PC-3 (cell line): ENCODE measurements at regions not wholly inside any gene's neighbourhood (a gene's known extent, or its start where the extent isn't known, plus 50 kb on each side); places are given as distances from the start of the nearest gene placed in this dataset.

Source experiments
- ATAC-seq: fragments of 200-7000 bp; cut with Tn5 transposase; 2 replicates; pipeline ENCODE4 v1.9.1; 2020; ENCODE audit warnings: mild to moderate bottlenecking, moderate library complexity
- BruUV-seq: library from RNA; stranded (reverse); fragments of 400-500 nt; replicated peaks from 2 replicates; lab custom pipeline; 2021; lab: Mats Ljungman, UMichigan
- CTCF ChIA-PET: fragments of 300-600 bp; sonication (Branson Sonifier 250); formaldehyde crosslinking; loops from one replicate; lab custom pipeline; 2022; ENCODE audit warnings: antibody characterized with exemption; lab: Charles Lee
- POLR2A ChIA-PET: fragments of 300-600 bp; sonication (Branson Sonifier 250); formaldehyde crosslinking; loops from one replicate; lab custom pipeline; 2022; ENCODE audit warnings: antibody characterized with exemption; ENCODE audit not compliant: unreplicated experiment; lab: Charles Lee
- DNase-seq: peaks from one replicate; pipeline ENCODE4 v3.0.0-alpha.2; 2015
- H2AFZ ChIP-seq: fragments of 300-600 bp; sonication (generic); 2 replicates; pipeline ENCODE4 v1.6.0; 2016; ENCODE audit warnings: antibody characterized with exemption, low read length
- H3F3A ChIP-seq: fragments of 300-600 bp; sonication (generic); one replicate; pipeline ENCODE4 v1.6.0; 2017; ENCODE audit warnings: antibody characterized with exemption, low read length, control low read depth, mild to moderate bottlenecking; ENCODE audit not compliant: unreplicated experiment
- H3K27ac ChIP-seq: fragments of 300-600 bp; sonication (generic); 2 replicates; pipeline ENCODE4 v1.5.1; 2016; ENCODE audit warnings: mild to moderate bottlenecking, low read length
- H3K27me3 ChIP-seq: fragments of 300-600 bp; sonication (generic); 2 replicates; pipeline ENCODE4 v1.6.1; 2016; ENCODE audit warnings: low read length, mixed read lengths
- H3K36me3 ChIP-seq: fragments of 300-600 bp; sonication (generic); 2 replicates; pipeline ENCODE4 v1.6.1; 2016; ENCODE audit warnings: low read depth, mixed run types, low read length, mixed read lengths
- H3K4me1 ChIP-seq: fragments of 300-600 bp; sonication (generic); 2 replicates; pipeline ENCODE4 v1.5.1; 2016; ENCODE audit warnings: low read length; ENCODE audit not compliant: insufficient read depth
- H3K4me2 ChIP-seq: fragments of 300-600 bp; sonication (generic); 2 replicates; pipeline ENCODE4 v1.6.0; 2016; ENCODE audit warnings: low read length
- H3K4me3 ChIP-seq: fragments of 300-600 bp; sonication (generic); 2 replicates; pipeline ENCODE4 v1.5.1; 2016; ENCODE audit warnings: mild to moderate bottlenecking, low read length, mixed read lengths
- H3K79me2 ChIP-seq: fragments of 300-600 bp; sonication (generic); 2 replicates; pipeline ENCODE4 v1.6.1; 2017; ENCODE audit warnings: low read length, mixed read lengths
- H3K9ac ChIP-seq: fragments of 300-600 bp; sonication (generic); 2 replicates; pipeline ENCODE4 v1.6.0; 2016; ENCODE audit warnings: mild to moderate bottlenecking, low read length
- H3K9me2 ChIP-seq: fragments of 300-600 bp; sonication (generic); replicated peaks from 2 replicates; pipeline ENCODE4 v1.6.1; 2016; ENCODE audit warnings: mixed run types, low read length, mixed read lengths
- H3K9me3 ChIP-seq: fragments of 300-600 bp; sonication (generic); 2 replicates; pipeline ENCODE4 v1.6.1; 2016; ENCODE audit warnings: low read length, mixed read lengths
- H4K20me1 ChIP-seq: fragments of 300-600 bp; sonication (generic); 2 replicates; pipeline ENCODE4 v1.6.1; 2016; ENCODE audit warnings: low read length, mixed read lengths
- CTCF ChIP-seq: fragments of 300-600 bp; sonication (generic); conservative IDR thresholded peaks from 2 replicates; pipeline ENCODE4 v1.5.1; 2017; ENCODE audit warnings: antibody characterized with exemption, low read depth, mild to moderate bottlenecking, low read length
- EZH2 ChIP-seq: fragments of 300-600 bp; sonication (generic); IDR thresholded peaks from one replicate; pipeline ENCODE4 v1.6.1; 2017; ENCODE audit warnings: antibody characterized with exemption, mild to moderate bottlenecking, low read length; ENCODE audit not compliant: unreplicated experiment
- EZH2phosphoT487 ChIP-seq: fragments of 300-600 bp; sonication (generic); IDR thresholded peaks from 2 replicates; pipeline ENCODE4 v1.6.1; 2018; ENCODE audit warnings: mild to moderate bottlenecking, antibody characterized with exemption, low read length, borderline replicate concordance
- intact Hi-C: fragments of 100-400 bp; cut with micrococcal nuclease; formaldehyde crosslinking; loops from 2 replicates; pipeline ENCODE4 v1.9.0; 2023

- no peaks in the 10 kb centered on the region for H3K9me3 ChIP-seq
- intact Hi-C loops, result no loop called here
- no peak overlapping the region for H2AFZ ChIP-seq
- ChIA-PET POLR2A (no interaction called here), CTCF (no interaction called here)
- H3K4me1 ChIP-seq, result no peaks in the 10 kb centered on the region
- H3K27ac ChIP-seq, result no peak overlapping the region
- ATAC-seq (no peak), DNase-seq (no peak)
- H3K27me3 ChIP-seq, result peaks cover 71% of the 10 kb centered on the region
- H3K79me2 ChIP-seq, result no peaks in the 10 kb centered on the region
- TF ChIP-seq EZH2phosphoT487, result no peak
- TF ChIP-seq EZH2, result no peak
- no peak for TF ChIP-seq CTCF
- no TSS peak for BruUV-seq
- no peak overlapping the region for H3K4me3 ChIP-seq
- H3F3A ChIP-seq, result no peaks in the 10 kb centered on the region
- H4K20me1 ChIP-seq, result no peaks in the 10 kb centered on the region
- H3K4me2 ChIP-seq, result no peak overlapping the region
- H3K9ac ChIP-seq, result no peak overlapping the region
- no peaks in the 10 kb centered on the region for H3K9me2 ChIP-seq
- H3K36me3 ChIP-seq, result no peaks in the 10 kb centered on the region
These were observed 163.8 kb upstream of the RGMA start for GRCh38 chr15:93252780-93253179.

- H4K20me1 ChIP-seq, result no peaks in the 10 kb centered on the region
- no peak overlapping the region for H3K9ac ChIP-seq
- H3F3A ChIP-seq, result no peaks in the 10 kb centered on the region
- no peak overlapping the region for H3K4me2 ChIP-seq
- DNase-seq, result no peak
- H3K4me3 ChIP-seq, result no peak overlapping the region
- BruUV-seq, result no TSS peak
- CTCF ChIA-PET, result no interaction called here
- TF ChIP-seq EZH2phosphoT487, result no peak
- no peak for TF ChIP-seq EZH2
- no peak for TF ChIP-seq CTCF
- no peaks in the 10 kb centered on the region for H3K9me3 ChIP-seq
- H3K27ac ChIP-seq, result no peak overlapping the region
- no peaks in the 10 kb centered on the region for H3K9me2 ChIP-seq
- no peaks in the 10 kb centered on the region for H3K36me3 ChIP-seq
- no peak for ATAC-seq
- peaks cover 81% of the 10 kb centered on the region for H3K27me3 ChIP-seq
- H3K4me1 ChIP-seq, result no peaks in the 10 kb centered on the region
- H3K79me2 ChIP-seq, result no peaks in the 10 kb centered on the region
- intact Hi-C loops, result no loop called here
- H2AFZ ChIP-seq, result no peak overlapping the region
- POLR2A ChIA-PET, result no interaction called here
These were observed 161.9 kb upstream of the RGMA start for GRCh38 chr15:93250950-93251349.

DNA sequence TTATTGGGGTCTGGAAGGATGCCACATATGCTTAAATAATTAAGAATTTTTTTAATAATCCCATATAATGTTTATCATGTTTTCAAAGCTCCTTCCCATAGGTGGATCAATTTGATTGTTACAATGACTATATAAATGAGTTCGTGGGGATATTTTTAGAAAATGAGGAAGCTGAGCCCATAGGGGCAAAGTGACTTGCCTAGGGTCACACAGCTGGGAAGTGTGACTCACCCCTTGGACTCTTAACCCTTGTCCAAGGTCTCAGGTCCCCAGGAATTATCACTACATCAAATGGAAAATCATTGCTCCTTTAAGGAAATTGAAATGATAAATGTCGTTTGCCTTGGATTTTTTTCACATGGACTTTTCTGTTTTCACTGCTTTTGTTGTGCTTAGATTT is 161.2 kb upstream of the RGMA start:
- no peak for ATAC-seq

More for the DNA sequence above, 161.2 kb upstream of the RGMA start:
- no peak overlapping the region for H2AFZ ChIP-seq
- H3K36me3 ChIP-seq, result no peaks in the 10 kb centered on the region
- no peaks in the 10 kb centered on the region for H3K79me2 ChIP-seq
- no peak overlapping the region for H3K4me2 ChIP-seq
- no peak overlapping the region for H3K27ac ChIP-seq
- TF ChIP-seq EZH2phosphoT487 (no peak), EZH2 (no peak), CTCF (no peak)
- no TSS peak for BruUV-seq
- no peaks in the 10 kb centered on the region for H3K9me2 ChIP-seq
- no peaks in the 10 kb centered on the region for H4K20me1 ChIP-seq
- H3K4me1 ChIP-seq, result no peaks in the 10 kb centered on the region
- no peak overlapping the region for H3K4me3 ChIP-seq
- no peak for DNase-seq
- POLR2A ChIA-PET, result no interaction called here
- no peaks in the 10 kb centered on the region for H3F3A ChIP-seq
- H3K9me3 ChIP-seq, result no peaks in the 10 kb centered on the region
- CTCF ChIA-PET, result no interaction called here
- no peak overlapping the region for H3K9ac ChIP-seq
- intact Hi-C loops, result no loop called here
- H3K27me3 ChIP-seq, result peaks cover 88% of the 10 kb centered on the region
